Keratinocyte (primary cell): ENCODE measurements at regions not wholly inside any gene's neighbourhood (a gene's known extent, or its start where the extent isn't known, plus 50 kb on each side); places are given as distances from the start of the nearest gene placed in this dataset.

ENCODE experiments used
- DNase-seq: peaks from one replicate; pipeline ENCODE4 v3.0.0-alpha.2; 2011; ENCODE audit warnings: low read depth, missing footprints, low spot score
- FAIRE-seq: peaks from 2 replicates; lab custom pipeline; 2011; peaks lifted over from hg19 to GRCh38; lab: Jason Lieb, UNC
- H2AFZ ChIP-seq: 2 replicates; pipeline ENCODE4 v1.6.0; 2012; ENCODE audit warnings: low read length, control low read depth, inconsistent platforms; ENCODE audit not compliant: control insufficient read depth
- H3K27ac ChIP-seq: 2 replicates; pipeline ENCODE4 v1.5.1; 2011; ENCODE audit warnings: low read length; ENCODE audit not compliant: control insufficient read depth, insufficient read depth
- H3K27me3 ChIP-seq: 3 replicates; pipeline ENCODE4 v1.6.0; 2011; ENCODE audit warnings: low read length; ENCODE audit not compliant: control insufficient read depth, insufficient read depth; ENCODE audit errors: extremely low read depth
- H3K36me3 ChIP-seq, 2 experiments: 2 replicates in 1 of 2; 3 replicates in 1 of 2; pipeline ENCODE4 v1.5.1; 2011; ENCODE audit warnings: low read length in 2 of 2, mild to moderate bottlenecking in 1 of 2; ENCODE audit not compliant: control insufficient read depth in 2 of 2, insufficient read depth in 2 of 2; ENCODE audit errors: extremely low read depth in 1 of 2
- H3K4me1 ChIP-seq: 3 replicates; pipeline ENCODE4 v1.5.1; 2011; ENCODE audit warnings: low read length; ENCODE audit not compliant: control insufficient read depth, insufficient read depth; ENCODE audit errors: extremely low read depth
- H3K4me2 ChIP-seq: 3 replicates; pipeline ENCODE4 v1.6.0; 2011; ENCODE audit warnings: low read depth, low read length; ENCODE audit not compliant: control insufficient read depth, insufficient read depth; ENCODE audit errors: extremely low read depth
- H3K4me3 ChIP-seq, 3 experiments: fragments of 200-600 bp in 1 of 3; sonication (generic) in 1 of 3; 2 replicates in 2 of 3; 3 replicates in 1 of 3; pipeline ENCODE4 v1.5.1; 2011 to 2016; ENCODE audit warnings: low read length in 3 of 3, mild to moderate bottlenecking in 3 of 3, control low read depth in 2 of 3, inconsistent platforms in 1 of 3, low read depth in 1 of 3, mixed read lengths in 1 of 3, mixed run types in 1 of 3, moderate library complexity in 1 of 3; ENCODE audit not compliant: control insufficient read depth in 2 of 3, insufficient read depth in 2 of 3; ENCODE audit errors: extremely low read depth in 1 of 3
- H3K79me2 ChIP-seq: 2 replicates; pipeline ENCODE4 v1.6.0; 2012; ENCODE audit warnings: low read length; ENCODE audit not compliant: control insufficient read depth, insufficient read depth
- H3K9ac ChIP-seq: 3 replicates; pipeline ENCODE4 v1.6.0; 2011; ENCODE audit warnings: low read length; ENCODE audit not compliant: control insufficient read depth, insufficient read depth; ENCODE audit errors: extremely low read depth
- H3K9me1 ChIP-seq: 3 replicates; pipeline ENCODE4 v1.6.0; 2011; ENCODE audit warnings: low read length; ENCODE audit not compliant: control insufficient read depth, insufficient read depth; ENCODE audit errors: extremely low read depth
- H3K9me3 ChIP-seq: 2 replicates; pipeline ENCODE4 v1.5.1; 2012; ENCODE audit warnings: low read depth, low read length; ENCODE audit not compliant: control insufficient read depth
- H4K20me1 ChIP-seq: 3 replicates; pipeline ENCODE4 v1.6.0; 2011; ENCODE audit warnings: low read length; ENCODE audit not compliant: control insufficient read depth, insufficient read depth; ENCODE audit errors: extremely low read depth
- EZH2 ChIP-seq: IDR thresholded peaks from one replicate; pipeline ENCODE4 v1.6.1; 2012; ENCODE audit warnings: inconsistent platforms, mild to moderate bottlenecking, low read length, moderate library complexity
- dilution Hi-C: fragments of 300-500 bp; cut with MboI; formaldehyde crosslinking; loops from one replicate; pipeline ENCODE4 v1.7.0; 2020; ENCODE audit warnings: low sequenced_read_pairs; ENCODE audit not compliant: extremely low pct_ligation_motif_present
- TF ChIP-seq, protein P1 (sequence below), 3 experiments: IDR thresholded peaks in 1 of 3; conservative IDR thresholded peaks in 1 of 3; optimal IDR thresholded peaks in 1 of 3; 2 replicates in 2 of 3; 3 replicates in 1 of 3; pipeline versions ENCODE3 to v1.5.1; 2011; ENCODE audit warnings: low read length in 3 of 3, mild to moderate bottlenecking in 3 of 3, moderate library complexity in 2 of 3, control low read depth in 1 of 3, inconsistent platforms in 1 of 3; ENCODE audit not compliant: insufficient read depth in 2 of 3; ENCODE audit errors: extremely low read depth in 1 of 3

DNA sequence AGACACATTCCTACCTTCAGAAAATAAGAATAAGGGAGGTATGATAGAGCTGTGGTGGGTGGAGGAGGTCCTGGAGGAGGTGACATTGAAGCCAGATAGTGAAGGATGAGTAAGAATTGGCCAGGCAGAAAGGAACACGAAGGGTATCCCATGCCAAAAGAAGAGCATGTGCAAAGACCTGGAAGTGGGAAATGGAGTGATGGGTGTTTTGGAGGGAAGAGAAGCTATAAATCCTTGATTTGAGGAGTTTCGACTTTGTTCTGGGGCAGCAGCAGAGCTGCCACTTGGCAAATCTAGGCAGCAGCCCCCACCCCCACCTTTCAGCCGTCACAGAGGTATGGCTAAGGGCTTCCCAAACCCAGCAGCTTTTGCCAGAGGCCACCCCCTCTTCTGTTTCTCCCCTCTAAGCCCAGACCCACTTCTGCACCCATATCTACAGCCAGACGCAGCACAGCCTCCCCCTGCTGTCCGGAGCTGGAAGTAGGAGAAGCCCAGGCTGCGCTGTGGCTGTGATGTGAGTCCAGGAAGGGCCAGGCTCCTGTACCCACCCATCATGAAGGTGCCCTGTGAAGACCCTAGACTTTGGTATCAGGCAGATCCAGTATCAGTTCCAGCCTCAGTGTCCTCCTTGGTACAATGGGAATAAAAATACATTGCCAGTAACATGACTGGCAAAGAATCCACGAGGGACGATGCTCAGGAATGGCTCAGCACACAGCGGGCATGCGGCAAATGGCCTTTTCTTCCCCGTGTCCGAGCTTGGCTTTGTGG, 188.7 kb upstream of the LINGO1 start:
- H3K9ac ChIP-seq = no peak overlapping the region
- no peak overlapping the region for H2AFZ ChIP-seq
- H3K9me1 ChIP-seq = no peaks in the 10 kb centered on the region
- peak; percentile 36 for FAIRE-seq
- DNase-seq = no peak
- peaks cover 57% of the 10 kb centered on the region for H3K27me3 ChIP-seq
- TF ChIP-seq, protein P1, sequence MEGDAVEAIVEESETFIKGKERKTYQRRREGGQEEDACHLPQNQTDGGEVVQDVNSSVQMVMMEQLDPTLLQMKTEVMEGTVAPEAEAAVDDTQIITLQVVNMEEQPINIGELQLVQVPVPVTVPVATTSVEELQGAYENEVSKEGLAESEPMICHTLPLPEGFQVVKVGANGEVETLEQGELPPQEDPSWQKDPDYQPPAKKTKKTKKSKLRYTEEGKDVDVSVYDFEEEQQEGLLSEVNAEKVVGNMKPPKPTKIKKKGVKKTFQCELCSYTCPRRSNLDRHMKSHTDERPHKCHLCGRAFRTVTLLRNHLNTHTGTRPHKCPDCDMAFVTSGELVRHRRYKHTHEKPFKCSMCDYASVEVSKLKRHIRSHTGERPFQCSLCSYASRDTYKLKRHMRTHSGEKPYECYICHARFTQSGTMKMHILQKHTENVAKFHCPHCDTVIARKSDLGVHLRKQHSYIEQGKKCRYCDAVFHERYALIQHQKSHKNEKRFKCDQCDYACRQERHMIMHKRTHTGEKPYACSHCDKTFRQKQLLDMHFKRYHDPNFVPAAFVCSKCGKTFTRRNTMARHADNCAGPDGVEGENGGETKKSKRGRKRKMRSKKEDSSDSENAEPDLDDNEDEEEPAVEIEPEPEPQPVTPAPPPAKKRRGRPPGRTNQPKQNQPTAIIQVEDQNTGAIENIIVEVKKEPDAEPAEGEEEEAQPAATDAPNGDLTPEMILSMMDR (optimal IDR thresholded peaks at IDR 0.05 in 1 of 3, IDR thresholded peaks at IDR 0.05 in 1 of 3, conservative IDR thresholded peaks at IDR 0.05 in 1 of 3; ENCODE audit: extremely low read depth in 1 of 3, insufficient read depth in 2 of 3, low read length in 3 of 3) = peak; percentile 81 to 97 (median 90)
- no peak for TF ChIP-seq EZH2
- no peak overlapping the region for H3K27ac ChIP-seq
- H4K20me1 ChIP-seq = peaks cover 5% of the 10 kb centered on the region
- no peaks in the 10 kb centered on the region for H3K9me3 ChIP-seq
- no peak overlapping the region for H3K4me2 ChIP-seq
- no peaks in the 10 kb centered on the region for H3K36me3 ChIP-seq
- no peaks in the 10 kb centered on the region for H3K79me2 ChIP-seq
- H3K4me1 ChIP-seq = no peaks in the 10 kb centered on the region
- dilution Hi-C loops = no loop called here
- H3K4me3 ChIP-seq = no peak overlapping the region

GRCh38 chr15:77819851-77820728, 187.4 kb upstream of the LINGO1 start:
- Histone ChIP-seq H3K9me3 (no peaks in the 10 kb centered on the region), H3K9me1 (no peaks in the 10 kb centered on the region), H2AFZ (no peak overlapping the region), H3K4me1 (no peaks in the 10 kb centered on the region), H3K27ac (no peak overlapping the region), H3K79me2 (no peaks in the 10 kb centered on the region), H3K36me3 (no peaks in the 10 kb centered on the region), H4K20me1 (peaks cover 5% of the 10 kb centered on the region), H3K4me2 (peak overlapping the region; percentile 5), H3K4me3 (peak overlapping the region in 1 of 3 experiments; percentile 3), H3K9ac (no peak overlapping the region), H3K27me3 (peaks cover 61% of the 10 kb centered on the region)
- TF ChIP-seq, protein P1 (optimal IDR thresholded peaks at IDR 0.05 in 1 of 3, IDR thresholded peaks at IDR 0.05 in 1 of 3, conservative IDR thresholded peaks at IDR 0.05 in 1 of 3; ENCODE audit: extremely low read depth in 1 of 3, insufficient read depth in 2 of 3, low read length in 3 of 3) = peak in 1 of 3 experiments; percentile 50
- peak; percentile 64 for TF ChIP-seq EZH2
- dilution Hi-C loops = no loop called here
- FAIRE-seq (no peak), DNase-seq (no peak)
